ENCODE measurements at regions not wholly inside any gene's neighbourhood (a gene's known extent, or its start where the extent isn't known, plus 50 kb on each side); places are given as distances from the start of the nearest gene placed in this dataset.

- no peak for TF ChIP-seq TCF7 (IDR thresholded peaks at IDR 0.05; ENCODE audit: borderline replicate concordance)
- TF ChIP-seq ZBED1 (IDR thresholded peaks at IDR 0.05; ENCODE audit: borderline replicate concordance), result no peak
Measured at GRCh38 chr5:158354958-158355357, 496.0 kb upstream of the CLINT1 start (continued).

DNA sequence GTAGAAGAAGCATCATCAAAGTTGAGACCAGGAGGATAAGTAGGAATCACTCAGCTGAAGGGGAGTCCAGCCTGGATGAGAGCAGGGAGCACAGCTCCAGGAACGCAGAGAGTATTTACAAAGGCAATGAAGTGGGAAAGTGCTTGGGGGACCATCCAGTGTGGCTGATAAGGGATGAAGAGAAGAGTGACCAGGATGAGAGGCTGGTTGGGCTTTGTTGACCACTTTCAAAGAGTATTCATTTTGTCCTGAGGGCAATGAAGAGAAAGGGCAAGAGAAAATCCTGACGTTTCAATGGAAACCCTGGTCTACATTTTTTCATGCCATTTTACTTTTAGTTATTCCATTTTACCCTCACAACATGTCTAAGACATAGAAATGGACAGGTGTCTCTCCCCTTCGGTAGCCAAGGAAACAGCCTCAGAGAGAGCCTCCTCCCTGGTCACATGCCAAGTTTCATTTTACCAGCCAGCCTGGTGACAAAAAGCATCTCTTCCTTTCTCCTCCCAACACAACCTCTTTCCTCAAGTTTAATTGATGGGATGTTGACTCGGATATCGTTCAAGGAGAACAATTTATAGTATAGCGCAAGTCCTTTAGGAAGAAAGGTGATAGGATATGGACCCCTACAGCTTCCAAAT is 492.7 kb upstream of the CLINT1 start:
- Histone ChIP-seq H3K4me2 (ENCODE audit: control insufficient read depth, insufficient read depth) (no peak overlapping the region), H4K20me1 (ENCODE audit: control insufficient read depth, insufficient read depth) (no peaks in the 10 kb centered on the region), H3K9ac (ENCODE audit: control insufficient read depth, insufficient read depth, low read length) (no peak overlapping the region), H3K9me3 (replicated peaks; ENCODE audit: control insufficient read depth, insufficient read depth, low read length) (no peaks in the 10 kb centered on the region; the same call in 2 of the 3 replicates), H3K4me1 (ENCODE audit: control insufficient read depth, insufficient read depth, low read length) (no peaks in the 10 kb centered on the region), H3K27me3 (replicated peaks in 1 of 2; ENCODE audit: control insufficient read depth in 2 of 2, insufficient read depth in 2 of 2, low read length in 1 of 2) (no peaks in the 10 kb centered on the region), H2AFZ (ENCODE audit: control insufficient read depth, low read depth, low read length) (no peak overlapping the region), H3K27ac (ENCODE audit: control insufficient read depth, insufficient read depth) (no peak overlapping the region), H3K36me3 (ENCODE audit: control insufficient read depth in 2 of 2, insufficient read depth in 2 of 2, low read length in 1 of 2) (no peaks in the 10 kb centered on the region), H3K79me2 (ENCODE audit: control insufficient read depth, insufficient read depth, low read length) (no peaks in the 10 kb centered on the region), H3K4me3 (no peak overlapping the region)
- in situ Hi-C loops (cut with MboI), result no loop called here
- FAIRE-seq (no peak), ATAC-seq (no peak), DNase-seq (ENCODE audit: low read depth, low spot score) (no peak)
- ChIA-PET RAD21 (ENCODE audit: unreplicated experiment) (no interaction called here), POLR2A (no interaction called here), CTCF (no interaction called here), SMC1A (ENCODE audit: uncharacterized antibody, unreplicated experiment) (interaction anchor here (0.7 kb wide), 1 partner anchor 79 kb away, joined by 3 read pairs; no protein-coding TSS in a partner anchor)
- intact Hi-C loops (cut with micrococcal nuclease; ENCODE audit: unreplicated experiment), result no loop called here
- BruUV-seq (replicated peaks), result no TSS peak
- TF ChIP-seq CREB1 (IDR thresholded peaks at IDR 0.05; ENCODE audit: low read depth) (no peak), DPF2 (IDR thresholded peaks at IDR 0.05) (no peak), REST (IDR thresholded peaks at IDR 0.05; ENCODE audit: low read depth, low read length) (no peak), CEBPB (IDR thresholded peaks at IDR 0.05; ENCODE audit: borderline replicate concordance in 1 of 2, low read depth in 2 of 2, low read length in 2 of 2) (no peak), ZBED1 (IDR thresholded peaks at IDR 0.05; ENCODE audit: borderline replicate concordance) (no peak), BHLHE40 (IDR thresholded peaks at IDR 0.05; ENCODE audit: borderline replicate concordance in 1 of 2, low read depth in 2 of 2, low read length in 1 of 2) (no peak)
- TF ChIP-seq, protein P1, sequence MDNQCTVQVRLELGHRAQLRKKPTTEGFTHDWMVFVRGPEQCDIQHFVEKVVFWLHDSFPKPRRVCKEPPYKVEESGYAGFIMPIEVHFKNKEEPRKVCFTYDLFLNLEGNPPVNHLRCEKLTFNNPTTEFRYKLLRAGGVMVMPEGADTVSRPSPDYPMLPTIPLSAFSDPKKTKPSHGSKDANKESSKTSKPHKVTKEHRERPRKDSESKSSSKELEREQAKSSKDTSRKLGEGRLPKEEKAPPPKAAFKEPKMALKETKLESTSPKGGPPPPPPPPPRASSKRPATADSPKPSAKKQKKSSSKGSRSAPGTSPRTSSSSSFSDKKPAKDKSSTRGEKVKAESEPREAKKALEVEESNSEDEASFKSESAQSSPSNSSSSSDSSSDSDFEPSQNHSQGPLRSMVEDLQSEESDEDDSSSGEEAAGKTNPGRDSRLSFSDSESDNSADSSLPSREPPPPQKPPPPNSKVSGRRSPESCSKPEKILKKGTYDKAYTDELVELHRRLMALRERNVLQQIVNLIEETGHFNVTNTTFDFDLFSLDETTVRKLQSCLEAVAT (IDR thresholded peaks at IDR 0.05), result no peak
- TF ChIP-seq, protein P2, sequence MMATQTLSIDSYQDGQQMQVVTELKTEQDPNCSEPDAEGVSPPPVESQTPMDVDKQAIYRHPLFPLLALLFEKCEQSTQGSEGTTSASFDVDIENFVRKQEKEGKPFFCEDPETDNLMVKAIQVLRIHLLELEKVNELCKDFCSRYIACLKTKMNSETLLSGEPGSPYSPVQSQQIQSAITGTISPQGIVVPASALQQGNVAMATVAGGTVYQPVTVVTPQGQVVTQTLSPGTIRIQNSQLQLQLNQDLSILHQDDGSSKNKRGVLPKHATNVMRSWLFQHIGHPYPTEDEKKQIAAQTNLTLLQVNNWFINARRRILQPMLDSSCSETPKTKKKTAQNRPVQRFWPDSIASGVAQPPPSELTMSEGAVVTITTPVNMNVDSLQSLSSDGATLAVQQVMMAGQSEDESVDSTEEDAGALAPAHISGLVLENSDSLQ (IDR thresholded peaks at IDR 0.05), result no peak
- 72% methylated on average over 6 of the region's 6 CpGs for WGBS (ENCODE audit: insufficient coverage, insufficient replicate concordance, low lambda C conversion rate, missing lambda C conversion rate)
